GM23338 (cell line): ENCODE measurements at regions not wholly inside any gene's neighbourhood (a gene's known extent, or its start where the extent isn't known, plus 50 kb on each side); places are given as distances from the start of the nearest gene placed in this dataset.

Experiments
- ATAC-seq: fragments of 200-7000 bp; cut with Tn5 transposase; 3 replicates; pipeline ENCODE4 v1.9.1; 2020
- DNase-seq: peaks from one replicate; pipeline ENCODE4 v3.0.0-alpha.2; 2015; ENCODE audit warnings: low spot score
- H2AFZ ChIP-seq: fragments of 200-600 bp; sonication (generic); 2 replicates; pipeline ENCODE4 v1.8.0; 2016; ENCODE audit warnings: antibody characterized with exemption, mild to moderate bottlenecking, moderate library complexity
- H3F3A ChIP-seq: fragments of 200-600 bp; sonication (generic); replicated peaks from 2 replicates; pipeline ENCODE4 v1.8.0; 2017; ENCODE audit warnings: antibody characterized with exemption, mixed run types, low read depth
- H3K27ac ChIP-seq: fragments of 200-600 bp; sonication (generic); 2 replicates; pipeline ENCODE4 v1.6.1; 2016; ENCODE audit warnings: low read depth
- H3K27me3 ChIP-seq: fragments of 200-600 bp; sonication (generic); 2 replicates; pipeline ENCODE4 v1.8.0; 2016; ENCODE audit warnings: mild to moderate bottlenecking, mixed run types, moderate library complexity; ENCODE audit not compliant: insufficient read depth
- H3K36me3 ChIP-seq: fragments of 200-600 bp; sonication (generic); 2 replicates; pipeline ENCODE4 v1.8.0; 2016; ENCODE audit warnings: mild to moderate bottlenecking; ENCODE audit not compliant: insufficient read depth
- H3K4me1 ChIP-seq: fragments of 200-600 bp; sonication (generic); 2 replicates; pipeline ENCODE4 v1.8.0; 2016; ENCODE audit warnings: mild to moderate bottlenecking, moderate library complexity; ENCODE audit not compliant: insufficient read depth
- H3K4me2 ChIP-seq: fragments of 200-600 bp; sonication (generic); 2 replicates; pipeline ENCODE4 v1.7.1; 2017; ENCODE audit warnings: mixed run types
- H3K4me3 ChIP-seq: fragments of 200-600 bp; sonication (generic); 2 replicates; pipeline ENCODE4 v1.6.1; 2016; ENCODE audit warnings: mixed run types
- H3K79me2 ChIP-seq: fragments of 200-600 bp; sonication (generic); replicated peaks from 2 replicates; pipeline ENCODE4 v1.8.0; 2017; ENCODE audit warnings: mild to moderate bottlenecking; ENCODE audit not compliant: insufficient read depth
- H3K9me2 ChIP-seq: fragments of 200-600 bp; sonication (generic); 2 replicates; pipeline ENCODE4 v1.8.0; 2017; ENCODE audit not compliant: insufficient read depth
- H4K20me1 ChIP-seq: fragments of 200-600 bp; sonication (generic); replicated peaks from 2 replicates; pipeline ENCODE4 v1.8.0; 2017; ENCODE audit warnings: mild to moderate bottlenecking; ENCODE audit not compliant: insufficient read depth
- H3K27ac Mint-ChIP-seq: 2 replicates; pipeline ENCODE4 v1.8.0; 2020; ENCODE audit warnings: inconsistent platforms, mild to moderate bottlenecking, moderate library complexity, mixed read lengths
- H3K27me3 Mint-ChIP-seq: 3 replicates; pipeline ENCODE4 v1.8.0; 2022; ENCODE audit warnings: low read depth, mild to moderate bottlenecking, moderate library complexity, mixed read lengths, inconsistent platforms; ENCODE audit not compliant: insufficient read depth, poor library complexity
- H3K36me3 Mint-ChIP-seq: 3 replicates; pipeline ENCODE4 v1.8.0; 2021; ENCODE audit warnings: low read depth, mild to moderate bottlenecking, inconsistent platforms, moderate library complexity, mixed read lengths
- H3K4me1 Mint-ChIP-seq: 3 replicates; pipeline ENCODE4 v1.8.0; 2020; ENCODE audit warnings: mild to moderate bottlenecking, inconsistent platforms, mixed read lengths
- H3K4me3 Mint-ChIP-seq: 3 replicates; pipeline ENCODE4 v1.8.0; 2021; ENCODE audit warnings: moderate library complexity, mild to moderate bottlenecking, inconsistent platforms, mixed read lengths
- H3K9me3 Mint-ChIP-seq: 3 replicates; pipeline ENCODE4 v1.8.0; 2020; ENCODE audit warnings: moderate library complexity, mild to moderate bottlenecking, inconsistent platforms, mixed read lengths
- CTCF ChIP-seq, 2 experiments: fragments of 200-600 bp in 1 of 2; sonication (generic) in 1 of 2; conservative IDR thresholded peaks; 2 replicates each; pipeline versions ENCODE4 v1.5.1 to v1.6.1; 2016 to 2017; ENCODE audit warnings: antibody characterized with exemption in 2 of 2, low read depth in 2 of 2, mild to moderate bottlenecking in 2 of 2, moderate library complexity in 1 of 2
- ETS1 ChIP-seq: IDR thresholded peaks from 2 replicates; pipeline ENCODE4 v1.6.1; 2016; ENCODE audit warnings: antibody characterized with exemption
- EZH2 ChIP-seq: fragments of 200-600 bp; sonication (generic); IDR thresholded peaks from one replicate; pipeline ENCODE4 v1.8.0; 2017; ENCODE audit warnings: antibody characterized with exemption, mild to moderate bottlenecking, low read depth; ENCODE audit not compliant: unreplicated experiment
- EZH2phosphoT487 ChIP-seq: fragments of 200-600 bp; sonication (generic); IDR thresholded peaks from one replicate; pipeline ENCODE4 v1.8.1; 2018; ENCODE audit warnings: antibody characterized with exemption; ENCODE audit not compliant: unreplicated experiment
- JUNB ChIP-seq: IDR thresholded peaks from one replicate; pipeline ENCODE4 v1.6.1; 2016; ENCODE audit warnings: antibody characterized with exemption; ENCODE audit not compliant: unreplicated experiment
- NANOG ChIP-seq: IDR thresholded peaks from 2 replicates; pipeline ENCODE4 v1.6.1; 2016; ENCODE audit warnings: antibody characterized with exemption, borderline replicate concordance
- POLR2AphosphoS5 ChIP-seq: IDR thresholded peaks from 2 replicates; pipeline ENCODE4 v1.6.1; 2016; ENCODE audit warnings: antibody characterized with exemption, low read depth
- REST ChIP-seq: IDR thresholded peaks from one replicate; pipeline ENCODE4 v1.6.1; 2018; ENCODE audit warnings: antibody characterized with exemption; ENCODE audit not compliant: unreplicated experiment
- STAT1 ChIP-seq: IDR thresholded peaks from one replicate; pipeline ENCODE4 v1.6.1; 2016; ENCODE audit warnings: antibody characterized with exemption; ENCODE audit not compliant: unreplicated experiment
- ZNF114 ChIP-seq: fragments of 250-450 bp; sonication (Bioruptor Pico); IDR thresholded peaks from 2 replicates; pipeline ENCODE4 v1.5.0; 2020; ENCODE audit warnings: mild to moderate bottlenecking, moderate library complexity
- ZNF331 ChIP-seq: fragments of 250-450 bp; sonication (Bioruptor Pico); IDR thresholded peaks from 2 replicates; pipeline ENCODE4 v1.5.0; 2020; ENCODE audit warnings: low read depth, mild to moderate bottlenecking, moderate library complexity
- ZNF462 ChIP-seq: fragments of 250-450 bp; sonication (Bioruptor Pico); IDR thresholded peaks from 2 replicates; pipeline ENCODE4 v1.5.0; 2020; ENCODE audit warnings: mild to moderate bottlenecking, moderate library complexity

GRCh38 chr21:41683815-41684214 lies 83.0 kb downstream of the RIPK4 start:
- Mint-ChIP-seq H3K9me3 (no peaks in the 10 kb centered on the region; the same call in 1 of the 3 replicates), H3K36me3 (no peaks in the 10 kb centered on the region), H3K27me3 (peaks cover 10% of the 10 kb centered on the region), H3K27ac (no peak overlapping the region), H3K4me3 (no peak overlapping the region), H3K4me1 (peaks cover 30% of the 10 kb centered on the region)
- Histone ChIP-seq H3K27me3 (no peaks in the 10 kb centered on the region), H3K79me2 (no peaks in the 10 kb centered on the region), H3F3A (no peaks in the 10 kb centered on the region), H4K20me1 (no peaks in the 10 kb centered on the region), H3K4me3 (no peak overlapping the region), H3K4me1 (0 out of 2 replicates have a peak, but pooled peaks cover 7% of the 10 kb centered on the region), H3K4me2 (no peak overlapping the region), H3K27ac (no peak overlapping the region), H3K36me3 (no peaks in the 10 kb centered on the region), H2AFZ (no peak overlapping the region; the same call in 1 of the 2 replicates), H3K9me2 (no peaks in the 10 kb centered on the region)
- TF ChIP-seq ETS1 (no peak), POLR2AphosphoS5 (no peak), REST (no peak), ZNF331 (CRISPR knock-in tag) (no peak), ZNF462 (CRISPR knock-in tag) (no peak), JUNB (no peak), NANOG (no peak), CTCF (conservative IDR thresholded peaks at IDR 0.05; ENCODE audit: low read depth in 2 of 2) (no peak), EZH2phosphoT487 (no peak), EZH2 (no peak), STAT1 (no peak), ZNF114 (CRISPR knock-in tag) (no peak)
- ATAC-seq = no peak
- no peak for DNase-seq
